Heart left ventricle (tissue), 16 donors: ENCODE measurements at regions not wholly inside any gene's neighbourhood (a gene's known extent, or its start where the extent isn't known, plus 50 kb on each side); places are given as distances from the start of the nearest gene placed in this dataset.

Experiments
- ATAC-seq, 4 donors: fragments of 200-7000 bp; cut with Tn5 transposase; one replicate each; pipeline ENCODE4 v1.9.1; 2020 to 2022; ENCODE audit warnings: moderate library complexity in 4 of 4, mild to moderate bottlenecking in 3 of 4, moderate number of reproducible peaks in 1 of 4
- DNase-seq, 5 donors: peaks; one replicate each; pipeline ENCODE4 v3.0.0-alpha.2; 2020
- H3K27ac ChIP-seq, 12 donors: fragments of 200-600 bp; sonication (generic) in 4 of 12; one replicate each; pipeline versions ENCODE4 v1.5.0 to v1.8.0; 2016 to 2022; ENCODE audit warnings: mild to moderate bottlenecking in 2 of 12
- H3K27me3 ChIP-seq, 9 donors: fragments of 200-600 bp; sonication (generic) in 2 of 9; one replicate each; pipeline versions ENCODE4 v1.5.1 to v1.8.0; 2016 to 2022; ENCODE audit warnings: mild to moderate bottlenecking in 3 of 9
- H3K36me3 ChIP-seq, 9 donors: fragments of 200-600 bp; sonication (generic) in 2 of 9; one replicate each; pipeline versions ENCODE4 v1.5.0 to v1.8.0; 2018 to 2022; ENCODE audit warnings: mild to moderate bottlenecking in 2 of 9
- H3K4me1 ChIP-seq, 12 donors: fragments of 200-600 bp; sonication (generic) in 4 of 12; one replicate each; pipeline versions ENCODE4 v1.5.0 to v1.8.0; 2016 to 2022; ENCODE audit warnings: mild to moderate bottlenecking in 3 of 12
- H3K4me3 ChIP-seq, 12 donors: fragments of 200-600 bp; sonication (generic) in 4 of 12; one replicate each; pipeline versions ENCODE4 v1.5.0 to v1.8.0; 2017 to 2022; ENCODE audit warnings: mild to moderate bottlenecking in 9 of 12, moderate library complexity in 4 of 12
- H3K9me3 ChIP-seq, 12 donors: fragments of 200-600 bp; sonication (generic) in 4 of 12; one replicate each; pipeline versions ENCODE4 v1.5.0 to v1.8.0; 2016 to 2022; ENCODE audit warnings: mild to moderate bottlenecking in 1 of 12
- CTCF ChIP-seq, 12 donors: fragments of 200-600 bp; sonication (generic) in 4 of 12; IDR thresholded peaks; one replicate each; pipeline versions ENCODE4 v1.5.0 to v1.8.0; 2018 to 2022; ENCODE audit warnings: antibody characterized with exemption in 12 of 12, mild to moderate bottlenecking in 5 of 12
- POLR2A ChIP-seq, 2 donors: fragments of 450-650 bp; IDR thresholded peaks; one replicate each; pipeline ENCODE4 v1.6.1; 2017; ENCODE audit warnings: antibody characterized with exemption in 2 of 2, mild to moderate bottlenecking in 2 of 2, moderate library complexity in 2 of 2
- WGBS, 4 donors: extraction: QIAGEN DNeasy Blood & Tissue Kit in 2 of 4; methylation state at CpG; one replicate each; pipeline versions ENCODE4 v1.1.5 to v1.1.7; 2013 to 2018; 5-methylcytosine and 5-hydroxymethylcytosine counted together
- intact Hi-C, 10 donors: fragments of 100-400 bp; cut with DNase I; formaldehyde crosslinking; loops; one replicate each; pipeline versions ENCODE4 v1.11.1 to v1.14.2; 2022
- donor health status: ischemic (EF 13 %, LVEDD 7.1; RV severe dilation, severe dysfunction).
- donor health status: healthy with polysubstance abuse.
- donor health status: DM: no; HTN: yes; CAD: no.
- donor health status: DM: no; HTN: no; CAD: no.
- donor health status: ischemic (EF 25% LVEDD 6.9; RV normal size, moderate dysfunction).
- donor health status: ischemic (EF 25% LVEDD 5.7; RV mildly dilated, moderate dysfunction).
- donor health status: healthy.
- donor health status: DM: yes; HTN: yes; CAD: no.
- donor health status: ischemic (EF 35%, LVEDD 5.7; RV mildly dilated, moderate dysfunction).
- donor health status: nonischemic (EF 11% LVEDD 7.7; RV severe dilation, severe dysfunction).
- donor health status: DM: yes; HTN: yes; CAD: no.
- donor health status: PGD.
- donor health status: ischemic (EF 29% LVEDD 5.4; RV normal size, mild dysfunction).
- donor health status: nonischemic (EF 23%, LVEDD 6.1; RV moderate dilation, normal function).

GRCh38 chr2:100641125-100641435, 78.3 kb downstream of the PDCL3 start:
- H3K4me1 ChIP-seq = no peaks in the 10 kb centered on the region
- H3K27me3 ChIP-seq = peaks cover 0 to 3% (median 0%) of the 10 kb centered on the region in 9 donors
- no peak for ATAC-seq
- H3K4me3 ChIP-seq = no peak overlapping the region
- 87 to 93% (median 90%) methylated on average over 11 of the region's 11 CpGs for WGBS, 4 donors
- TF ChIP-seq POLR2A (IDR thresholded peaks at IDR 0.05) (no peak), CTCF (IDR thresholded peaks at IDR 0.05) (no peak)
- no peaks in the 10 kb centered on the region for H3K36me3 ChIP-seq
- no peak overlapping the region for H3K27ac ChIP-seq
- no peak for DNase-seq
- intact Hi-C loops = no loop called here
- no peaks in the 10 kb centered on the region for H3K9me3 ChIP-seq

GRCh38 chr2:100642425-100642824, 79.6 kb downstream of the PDCL3 start:
- H3K27ac ChIP-seq = no peak overlapping the region
- 79 to 90% (median 87%) methylated on average over 7 to 8 of the region's 8 CpGs for WGBS, 4 donors
- no peaks in the 10 kb centered on the region for H3K4me1 ChIP-seq
- no peaks in the 10 kb centered on the region for H3K9me3 ChIP-seq
- H3K27me3 ChIP-seq = no peaks in the 10 kb centered on the region
- no peak overlapping the region for H3K4me3 ChIP-seq
- no peak for TF ChIP-seq POLR2A (IDR thresholded peaks at IDR 0.05)
- no peak for TF ChIP-seq CTCF (IDR thresholded peaks at IDR 0.05)
- ATAC-seq (no peak), DNase-seq (no peak)
- no peaks in the 10 kb centered on the region for H3K36me3 ChIP-seq
- intact Hi-C loops = no loop called here

GRCh38 chr2:100643467-100643866, 80.7 kb downstream of the PDCL3 start:
- no peaks in the 10 kb centered on the region for H3K27me3 ChIP-seq
- H3K4me1 ChIP-seq = no peaks in the 10 kb centered on the region
- no peak overlapping the region for H3K27ac ChIP-seq
- intact Hi-C loops = no loop called here
- H3K4me3 ChIP-seq = no peak overlapping the region
- H3K36me3 ChIP-seq = no peaks in the 10 kb centered on the region
- WGBS, 4 donors = 82 to 92% (median 87%) methylated on average over 3 of the region's 3 CpGs
- ATAC-seq = no peak
- DNase-seq = no peak
- H3K9me3 ChIP-seq = peaks cover 0 to 9% (median 0%) of the 10 kb centered on the region in 12 donors
- TF ChIP-seq CTCF (IDR thresholded peaks at IDR 0.05) (no peak), POLR2A (IDR thresholded peaks at IDR 0.05) (no peak)

- no peak overlapping the region for H3K27ac ChIP-seq
- WGBS, 4 donors = 74 to 83% (median 77%) methylated on average over 6 of the region's 6 CpGs
- DNase-seq (no peak), ATAC-seq (no peak)
- intact Hi-C loops = no loop called here
- no peaks in the 10 kb centered on the region for H3K4me1 ChIP-seq
- H3K4me3 ChIP-seq = no peak overlapping the region
- no peak for TF ChIP-seq POLR2A (IDR thresholded peaks at IDR 0.05)
- TF ChIP-seq CTCF (IDR thresholded peaks at IDR 0.05) = no peak
- peaks cover 0 to 9% (median 1%) of the 10 kb centered on the region in 12 donors for H3K9me3 ChIP-seq
- no peaks in the 10 kb centered on the region for H3K36me3 ChIP-seq
- no peaks in the 10 kb centered on the region for H3K27me3 ChIP-seq
Measured at GRCh38 chr2:100643906-100644501, 81.2 kb downstream of the PDCL3 start.
